ENCODE measurements at regions not wholly inside any gene's neighbourhood (a gene's known extent, or its start where the extent isn't known, plus 50 kb on each side); places are given as distances from the start of the nearest gene placed in this dataset.

GRCh38 chr9:82783045-82783444, 279.9 kb downstream of the RASEF start:
- no peak for DNase-seq (ENCODE audit: low read depth, low spot score)

GRCh38 chr9:82784589-82784988, 278.4 kb downstream of the RASEF start:
- DNase-seq (ENCODE audit: low read depth, low spot score): no peak

- no peak for DNase-seq (ENCODE audit: low read depth, low spot score)
Measured at GRCh38 chr9:82789155-82789824, 273.7 kb downstream of the RASEF start.

GRCh38 chr9:82790875-82791274, 272.1 kb downstream of the RASEF start:
- DNase-seq (ENCODE audit: low read depth, low spot score): no peak

- no peak for DNase-seq (ENCODE audit: low read depth, low spot score)
Measured at GRCh38 chr9:82791692-82792091, 271.2 kb downstream of the RASEF start.

GRCh38 chr9:82797534-82797933, 265.4 kb downstream of the RASEF start:
- DNase-seq (ENCODE audit: low read depth, low spot score): no peak

GRCh38 chr9:82799286-82799685, 263.7 kb downstream of the RASEF start:
- no peak for DNase-seq (ENCODE audit: low read depth, low spot score)

- no peak for DNase-seq (ENCODE audit: low read depth, low spot score)
Measured at GRCh38 chr9:82805027-82805426, 257.9 kb downstream of the RASEF start.

GRCh38 chr9:82808478-82808877, 254.5 kb downstream of the RASEF start:
- DNase-seq (ENCODE audit: low read depth, low spot score): peak; percentile 33

- DNase-seq (ENCODE audit: low read depth, low spot score): peak; percentile 93
Measured at GRCh38 chr9:82810915-82811314, 252.0 kb downstream of the RASEF start.

- no peak for DNase-seq (ENCODE audit: low read depth, low spot score)
Measured at GRCh38 chr9:82819260-82819659, 243.7 kb downstream of the RASEF start.

- no peak for DNase-seq (ENCODE audit: low read depth, low spot score)
Measured at GRCh38 chr9:82820186-82820585, 242.8 kb downstream of the RASEF start.

GRCh38 chr9:82829818-82830217, 233.1 kb downstream of the RASEF start:
- DNase-seq (ENCODE audit: low read depth, low spot score): no peak

GRCh38 chr9:82865524-82865923, 197.4 kb downstream of the RASEF start:
- no peak for DNase-seq (ENCODE audit: low read depth, low spot score)

GRCh38 chr9:82880336-82881050, 182.4 kb downstream of the RASEF start:
- DNase-seq (ENCODE audit: low read depth, low spot score): no peak

GRCh38 chr9:82882138-82882537, 180.8 kb downstream of the RASEF start:
- peak; percentile 9 for DNase-seq (ENCODE audit: low read depth, low spot score)

GRCh38 chr9:82882748-82883147, 180.2 kb downstream of the RASEF start:
- DNase-seq (ENCODE audit: low read depth, low spot score): peak; percentile 8

GRCh38 chr9:82883436-82883835, 179.5 kb downstream of the RASEF start:
- DNase-seq (ENCODE audit: low read depth, low spot score): peak; percentile 34

- peak; percentile 60 for DNase-seq (ENCODE audit: low read depth, low spot score)
Measured at GRCh38 chr9:82883974-82884373, 179.0 kb downstream of the RASEF start.

GRCh38 chr9:82890401-82890800, 172.5 kb downstream of the RASEF start:
- DNase-seq (ENCODE audit: low read depth, low spot score): peak; percentile 46

GRCh38 chr9:82890865-82891264, 172.1 kb downstream of the RASEF start:
- DNase-seq (ENCODE audit: low read depth, low spot score): no peak

GRCh38 chr9:82891321-82891720, 171.6 kb downstream of the RASEF start:
- no peak for DNase-seq (ENCODE audit: low read depth, low spot score)

GRCh38 chr9:82893549-82893948, 169.4 kb downstream of the RASEF start:
- DNase-seq (ENCODE audit: low read depth, low spot score): no peak
